ENCODE measurements at regions not wholly inside any gene's neighbourhood (a gene's known extent, or its start where the extent isn't known, plus 50 kb on each side); places are given as distances from the start of the nearest gene placed in this dataset.

- TF ChIP-seq CTCF (IDR thresholded peaks at IDR 0.05; ENCODE audit: insufficient read depth, low read length, poor library complexity, severe bottlenecking) (no peak), EZH2phosphoT487 (conservative IDR thresholded peaks at IDR 0.05; ENCODE audit: low read length) (no peak)
These were observed 91.8 kb upstream of the GJB5 start for GRCh38 chr1:34663031-34663430.

All from SU-DHL-6 (cell line).